Neural progenitor cell (in vitro differentiated cells): ENCODE measurements at regions not wholly inside any gene's neighbourhood (a gene's known extent, or its start where the extent isn't known, plus 50 kb on each side); places are given as distances from the start of the nearest gene placed in this dataset.

Source experiments
- DNase-seq: peaks from one replicate; pipeline ENCODE4 v3.0.0-alpha.2; 2016; ENCODE audit warnings: low spot score
- H2AFZ ChIP-seq: fragments of 200-600 bp; sonication (generic); replicated peaks from 2 replicates; pipeline ENCODE4 v1.6.1; 2016; ENCODE audit warnings: antibody characterized with exemption
- H3F3A ChIP-seq: fragments of 200-600 bp; sonication (generic); 2 replicates; pipeline ENCODE4 v1.6.1; 2016; ENCODE audit warnings: antibody characterized with exemption, low read depth
- H3K27ac ChIP-seq: fragments of 200-600 bp; sonication (generic); 2 replicates; pipeline ENCODE4 v1.5.1; 2016; ENCODE audit warnings: mild to moderate bottlenecking
- H3K27me3 ChIP-seq: fragments of 200-600 bp; sonication (generic); 2 replicates; pipeline ENCODE4 v1.6.1; 2016; ENCODE audit warnings: mild to moderate bottlenecking, moderate library complexity
- H3K36me3 ChIP-seq: fragments of 200-600 bp; sonication (generic); 2 replicates; pipeline ENCODE4 v1.5.1; 2016
- H3K4me1 ChIP-seq: fragments of 200-600 bp; sonication (generic); 2 replicates; pipeline ENCODE4 v1.6.1; 2016; ENCODE audit warnings: mixed run types
- H3K4me2 ChIP-seq: fragments of 200-600 bp; sonication (generic); 2 replicates; pipeline ENCODE4 v1.6.1; 2016
- H3K4me3 ChIP-seq: fragments of 200-600 bp; sonication (generic); 2 replicates; pipeline ENCODE4 v1.5.1; 2016
- H3K79me2 ChIP-seq: fragments of 200-600 bp; sonication (generic); 2 replicates; pipeline ENCODE4 v1.6.1; 2016; ENCODE audit warnings: low read depth
- H3K9ac ChIP-seq: fragments of 200-600 bp; sonication (generic); 2 replicates; pipeline ENCODE4 v1.6.1; 2016
- H3K9me3 ChIP-seq: fragments of 200-600 bp; sonication (generic); 2 replicates; pipeline ENCODE4 v1.5.1; 2016; ENCODE audit warnings: low read depth
- H4K20me1 ChIP-seq: fragments of 200-600 bp; sonication (generic); 2 replicates; pipeline ENCODE4 v1.6.1; 2016; ENCODE audit warnings: low read depth
- H3K27ac Mint-ChIP-seq: 3 replicates; pipeline ENCODE4 v1.8.0; 2021; ENCODE audit warnings: mixed read lengths
- H3K27me3 Mint-ChIP-seq: 2 replicates; pipeline ENCODE4 v1.8.0; 2022; ENCODE audit warnings: low read depth, mild to moderate bottlenecking, inconsistent platforms, moderate library complexity, mixed read lengths; ENCODE audit not compliant: insufficient read depth
- H3K36me3 Mint-ChIP-seq: 3 replicates; pipeline ENCODE4 v1.8.0; 2021; ENCODE audit warnings: mixed read lengths
- H3K4me1 Mint-ChIP-seq: 3 replicates; pipeline ENCODE4 v1.8.0; 2021; ENCODE audit warnings: mixed read lengths
- H3K4me3 Mint-ChIP-seq: 3 replicates; pipeline ENCODE4 v1.8.0; 2021; ENCODE audit warnings: mild to moderate bottlenecking, moderate library complexity, mixed read lengths
- H3K9me3 Mint-ChIP-seq: 3 replicates; pipeline ENCODE4 v1.8.0; 2020; ENCODE audit warnings: mixed read lengths
- CTCF ChIP-seq: fragments of 200-600 bp; sonication (generic); IDR thresholded peaks from 2 replicates; pipeline ENCODE4 v1.5.1; 2017; ENCODE audit warnings: antibody characterized with exemption, mild to moderate bottlenecking
- EZH2 ChIP-seq: fragments of 200-600 bp; sonication (generic); IDR thresholded peaks from 2 replicates; pipeline ENCODE4 v1.6.1; 2017; ENCODE audit warnings: antibody characterized with exemption, mild to moderate bottlenecking, moderate library complexity
- EZH2phosphoT487 ChIP-seq: fragments of 200-600 bp; sonication (generic); IDR thresholded peaks from 2 replicates; pipeline ENCODE4 v1.6.1; 2017; ENCODE audit warnings: antibody characterized with exemption

GRCh38 chr6:144359783-144360182 lies 74.6 kb downstream of the UTRN start:
- Histone ChIP-seq H3K4me1 (peaks cover 3% of the 10 kb centered on the region), H3K27ac (no peak overlapping the region), H3K9me3 (no peaks in the 10 kb centered on the region), H2AFZ (no peak overlapping the region), H3K27me3 (no peaks in the 10 kb centered on the region), H4K20me1 (no peaks in the 10 kb centered on the region), H3K79me2 (peaks cover under 1% of the 10 kb centered on the region), H3K36me3 (no peaks in the 10 kb centered on the region), H3K4me2 (no peak overlapping the region), H3K4me3 (no peak overlapping the region), H3K9ac (no peak overlapping the region), H3F3A (no peaks in the 10 kb centered on the region)
- Mint-ChIP-seq H3K36me3 (no peaks in the 10 kb centered on the region), H3K4me3 (no peak overlapping the region), H3K4me1 (peaks cover 7% of the 10 kb centered on the region), H3K9me3 (no peaks in the 10 kb centered on the region), H3K27me3 (no peaks in the 10 kb centered on the region), H3K27ac (no peak overlapping the region)
- DNase-seq = no peak
- TF ChIP-seq CTCF (no peak), EZH2phosphoT487 (no peak), EZH2 (no peak)

- Mint-ChIP-seq H3K27ac (no peak overlapping the region), H3K36me3 (no peaks in the 10 kb centered on the region), H3K4me1 (peaks cover 10% of the 10 kb centered on the region), H3K27me3 (no peaks in the 10 kb centered on the region), H3K4me3 (no peak overlapping the region), H3K9me3 (no peaks in the 10 kb centered on the region)
- H4K20me1 ChIP-seq = no peaks in the 10 kb centered on the region
- no peak for DNase-seq
- no peak overlapping the region for H3K9ac ChIP-seq
- H3F3A ChIP-seq = no peaks in the 10 kb centered on the region
- H3K27ac ChIP-seq = no peak overlapping the region
- no peaks in the 10 kb centered on the region for H3K36me3 ChIP-seq
- H3K4me3 ChIP-seq = no peak overlapping the region
- H3K4me2 ChIP-seq = no peak overlapping the region
- no peak overlapping the region for H2AFZ ChIP-seq
- peaks cover 5% of the 10 kb centered on the region for H3K4me1 ChIP-seq
- H3K27me3 ChIP-seq = no peaks in the 10 kb centered on the region
- TF ChIP-seq EZH2 (no peak), CTCF (no peak), EZH2phosphoT487 (no peak)
- H3K79me2 ChIP-seq = peaks cover 3% of the 10 kb centered on the region
- no peaks in the 10 kb centered on the region for H3K9me3 ChIP-seq
Observed at GRCh38 chr6:144360401-144360800, 75.3 kb downstream of the UTRN start.

GRCh38 chr6:144361016-144361415 lies 75.9 kb downstream of the UTRN start:
- no peak for DNase-seq
- peak overlapping the region; percentile 51 for H3K27ac Mint-ChIP-seq

More at GRCh38 chr6:144361016-144361415, 75.9 kb downstream of the UTRN start:
- TF ChIP-seq CTCF = no peak
- TF ChIP-seq EZH2 = no peak
- no peak for TF ChIP-seq EZH2phosphoT487
- Mint-ChIP-seq H3K4me3 (no peak overlapping the region), H3K27me3 (peaks cover 2% of the 10 kb centered on the region), H3K9me3 (no peaks in the 10 kb centered on the region), H3K36me3 (no peaks in the 10 kb centered on the region), H3K4me1 (peaks cover 11% of the 10 kb centered on the region)
- Histone ChIP-seq H3K4me1 (peaks cover 5% of the 10 kb centered on the region), H3K36me3 (no peaks in the 10 kb centered on the region), H2AFZ (no peak overlapping the region), H3K27ac (no peak overlapping the region), H3K4me2 (no peak overlapping the region), H3K27me3 (no peaks in the 10 kb centered on the region), H3F3A (no peaks in the 10 kb centered on the region), H4K20me1 (no peaks in the 10 kb centered on the region), H3K9me3 (no peaks in the 10 kb centered on the region), H3K4me3 (no peak overlapping the region), H3K9ac (no peak overlapping the region), H3K79me2 (peaks cover 3% of the 10 kb centered on the region)
